ENCODE measurements at regions not wholly inside any gene's neighbourhood (a gene's known extent, or its start where the extent isn't known, plus 50 kb on each side); places are given as distances from the start of the nearest gene placed in this dataset.

DNA sequence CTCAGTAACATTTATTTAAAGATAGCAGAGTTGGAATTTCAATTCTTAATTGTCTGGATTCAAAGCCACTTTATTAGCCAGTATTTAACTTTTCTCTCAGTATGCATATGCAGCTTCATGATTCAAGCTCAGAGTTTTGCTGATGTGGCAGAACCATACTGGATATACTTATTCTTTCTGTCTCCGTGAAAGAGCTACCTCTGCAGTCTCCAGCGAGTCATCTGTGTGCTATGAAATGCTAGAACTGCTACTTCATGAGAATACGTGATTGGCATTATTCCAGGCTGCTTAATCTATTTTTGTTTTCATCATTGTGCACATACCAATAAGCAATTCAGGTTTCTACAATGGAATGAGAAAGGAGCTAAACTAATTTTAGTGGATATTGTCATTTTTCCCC is 743.7 kb downstream of the C4orf33 start:
- TF ChIP-seq CTCF (tag by site-specific recombination; IDR thresholded peaks at IDR 0.05) (no peak), ZNF121 (tag by site-specific recombination; IDR thresholded peaks at IDR 0.05) (no peak), ZXDB (tag by site-specific recombination; IDR thresholded peaks at IDR 0.05) (no peak), ZNF214 (tag by site-specific recombination; IDR thresholded peaks at IDR 0.05; ENCODE audit: borderline replicate concordance) (no peak), ZNF549 (tag by site-specific recombination; IDR thresholded peaks at IDR 0.05) (no peak), ZNF292 (tag by site-specific recombination; IDR thresholded peaks at IDR 0.05; ENCODE audit: borderline replicate concordance, low read depth) (no peak), GLIS1 (tag by site-specific recombination; IDR thresholded peaks at IDR 0.05) (no peak), SCRT1 (tag by site-specific recombination; IDR thresholded peaks at IDR 0.05; ENCODE audit: borderline replicate concordance) (no peak), KLF8 (tag by site-specific recombination; IDR thresholded peaks at IDR 0.05) (no peak), ZNF138 (tag by site-specific recombination; IDR thresholded peaks at IDR 0.05; ENCODE audit: borderline replicate concordance) (no peak), ZNF501 (tag by site-specific recombination; IDR thresholded peaks at IDR 0.05) (no peak)
- TF ChIP-seq, protein P1, sequence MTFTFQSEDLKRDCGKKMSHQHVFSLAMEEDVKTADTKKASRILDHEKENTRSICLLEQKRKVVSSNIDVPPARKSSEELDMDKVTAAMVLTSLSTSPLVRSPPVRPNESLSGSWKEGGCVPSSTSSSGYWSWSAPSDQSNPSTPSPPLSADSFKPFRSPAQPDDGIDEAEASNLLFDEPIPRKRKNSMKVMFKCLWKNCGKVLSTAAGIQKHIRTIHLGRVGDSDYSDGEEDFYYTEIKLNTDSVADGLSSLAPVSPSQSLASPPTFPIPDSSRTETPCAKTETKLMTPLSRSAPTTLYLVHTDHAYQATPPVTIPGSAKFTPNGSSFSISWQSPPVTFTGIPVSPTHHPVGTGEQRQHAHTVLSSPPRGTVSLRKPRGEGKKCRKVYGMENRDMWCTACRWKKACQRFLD (tag by site-specific recombination; IDR thresholded peaks at IDR 0.05), result no peak

All from HEK293 (cell line).